CD4-positive, alpha-beta T cell (primary cell): ENCODE measurements at regions not wholly inside any gene's neighbourhood (a gene's known extent, or its start where the extent isn't known, plus 50 kb on each side); places are given as distances from the start of the nearest gene placed in this dataset.

Experiments used
- ATAC-seq: fragments of 200-7000 bp; cut with Tn5 transposase; one replicate; pipeline ENCODE4 v1.10.0; 2022; ENCODE audit warnings: mild to moderate bottlenecking; ENCODE audit not compliant: poor library complexity
- CTCF ChIA-PET: fragments of 350-600 bp; sonication (Branson Sonifier 250); formaldehyde crosslinking; loops from one replicate; lab custom pipeline; 2021; ENCODE audit warnings: antibody characterized with exemption, inconsistent platforms; lab: Charles Lee
- POLR2A ChIA-PET: fragments of 350-600 bp; sonication (Branson Sonifier 250); formaldehyde crosslinking; loops from one replicate; lab custom pipeline; 2021; ENCODE audit warnings: antibody characterized with exemption, inconsistent platforms; lab: Charles Lee
- DNase-seq, 14 experiments: peaks; one replicate each; pipeline ENCODE4 v3.0.0-alpha.2; 2013 to 2020; ENCODE audit warnings: mixed read lengths in 2 of 14
- H3K27ac ChIP-seq, 2 donors: one replicate each; pipeline versions ENCODE4 v1.5.1 to v1.7.0; 2013; ENCODE audit warnings: low read length in 2 of 2, low read depth in 1 of 2, mild to moderate bottlenecking in 1 of 2
- H3K27me3 ChIP-seq, 2 experiments: 1 replicate in 1 of 2; 2 replicates in 1 of 2; pipeline versions ENCODE4 v1.6.1 to v1.7.0; 2013; ENCODE audit warnings: low read length in 2 of 2, control low read depth in 1 of 2, mild to moderate bottlenecking in 1 of 2, moderate library complexity in 1 of 2; ENCODE audit not compliant: insufficient read depth in 2 of 2, control insufficient read depth in 1 of 2
- H3K36me3 ChIP-seq: one replicate; pipeline ENCODE4 v1.6.1; 2013; ENCODE audit warnings: low read length, control low read depth; ENCODE audit not compliant: insufficient read depth
- H3K4me1 ChIP-seq: one replicate; pipeline ENCODE4 v1.6.1; 2013; ENCODE audit warnings: low read length, control low read depth; ENCODE audit not compliant: insufficient read depth
- H3K4me3 ChIP-seq: one replicate; pipeline ENCODE4 v1.5.1; 2013; ENCODE audit warnings: mild to moderate bottlenecking, low read length, moderate library complexity
- H3K9me3 ChIP-seq, 2 experiments: 1 replicate in 1 of 2; 2 replicates in 1 of 2; pipeline versions ENCODE4 v1.6.1 to v1.7.0; 2013; ENCODE audit warnings: low read length in 2 of 2, mild to moderate bottlenecking in 2 of 2, control low read depth in 1 of 2, moderate library complexity in 1 of 2; ENCODE audit not compliant: control insufficient read depth in 1 of 2, insufficient read depth in 1 of 2
- H3K27ac Mint-ChIP-seq: one replicate; pipeline ENCODE4 v1.8.0; 2020; ENCODE audit warnings: mixed read lengths
- H3K27me3 Mint-ChIP-seq: one replicate; pipeline ENCODE4 v1.8.0; 2021; ENCODE audit warnings: mixed read lengths
- H3K36me3 Mint-ChIP-seq: one replicate; pipeline ENCODE4 v1.8.0; 2021; ENCODE audit warnings: low read depth, mixed read lengths
- H3K4me1 Mint-ChIP-seq: one replicate; pipeline ENCODE4 v1.8.0; 2021; ENCODE audit warnings: low read depth, mixed read lengths
- H3K4me3 Mint-ChIP-seq: one replicate; pipeline ENCODE4 v1.8.0; 2020; ENCODE audit warnings: mild to moderate bottlenecking, mixed read lengths
- H3K9me3 Mint-ChIP-seq: one replicate; pipeline ENCODE4 v1.8.0; 2020; ENCODE audit warnings: mixed read lengths
- intact Hi-C, 2 experiments: fragments of 100-400 bp; cut with DNase I in 1 of 2; cut with micrococcal nuclease in 1 of 2; formaldehyde crosslinking; loops; one replicate each; pipeline versions ENCODE4 v1.15.1 to v1.9.0; 2023 to 2025; cut with DNase I, micrococcal nuclease
- TF ChIP-seq, protein P1 (sequence below): fragments of 200-600 bp; IDR thresholded peaks from one replicate; pipeline ENCODE4 v1.8.0; 2022; ENCODE audit warnings: antibody characterized with exemption, mild to moderate bottlenecking

GRCh38 chr3:72248389-72248761 lies 463.4 kb upstream of the PROK2 start:
- no peaks in the 10 kb centered on the region for H3K9me3 ChIP-seq
- ChIA-PET POLR2A (no interaction called here), CTCF (no interaction called here)
- no peak for ATAC-seq
- Mint-ChIP-seq H3K27me3 (no peaks in the 10 kb centered on the region), H3K9me3 (no peaks in the 10 kb centered on the region), H3K4me1 (no peaks in the 10 kb centered on the region), H3K27ac (no peak overlapping the region), H3K36me3 (no peaks in the 10 kb centered on the region), H3K4me3 (no peak overlapping the region)
- H3K27ac ChIP-seq = no peak overlapping the region
- intact Hi-C loops = no loop called here
- no peak overlapping the region for H3K4me3 ChIP-seq
- TF ChIP-seq, protein P1, sequence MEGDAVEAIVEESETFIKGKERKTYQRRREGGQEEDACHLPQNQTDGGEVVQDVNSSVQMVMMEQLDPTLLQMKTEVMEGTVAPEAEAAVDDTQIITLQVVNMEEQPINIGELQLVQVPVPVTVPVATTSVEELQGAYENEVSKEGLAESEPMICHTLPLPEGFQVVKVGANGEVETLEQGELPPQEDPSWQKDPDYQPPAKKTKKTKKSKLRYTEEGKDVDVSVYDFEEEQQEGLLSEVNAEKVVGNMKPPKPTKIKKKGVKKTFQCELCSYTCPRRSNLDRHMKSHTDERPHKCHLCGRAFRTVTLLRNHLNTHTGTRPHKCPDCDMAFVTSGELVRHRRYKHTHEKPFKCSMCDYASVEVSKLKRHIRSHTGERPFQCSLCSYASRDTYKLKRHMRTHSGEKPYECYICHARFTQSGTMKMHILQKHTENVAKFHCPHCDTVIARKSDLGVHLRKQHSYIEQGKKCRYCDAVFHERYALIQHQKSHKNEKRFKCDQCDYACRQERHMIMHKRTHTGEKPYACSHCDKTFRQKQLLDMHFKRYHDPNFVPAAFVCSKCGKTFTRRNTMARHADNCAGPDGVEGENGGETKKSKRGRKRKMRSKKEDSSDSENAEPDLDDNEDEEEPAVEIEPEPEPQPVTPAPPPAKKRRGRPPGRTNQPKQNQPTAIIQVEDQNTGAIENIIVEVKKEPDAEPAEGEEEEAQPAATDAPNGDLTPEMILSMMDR = no peak
- no peak for DNase-seq
- no peaks in the 10 kb centered on the region for H3K27me3 ChIP-seq
- H3K4me1 ChIP-seq = no peaks in the 10 kb centered on the region
- no peaks in the 10 kb centered on the region for H3K36me3 ChIP-seq

DNA sequence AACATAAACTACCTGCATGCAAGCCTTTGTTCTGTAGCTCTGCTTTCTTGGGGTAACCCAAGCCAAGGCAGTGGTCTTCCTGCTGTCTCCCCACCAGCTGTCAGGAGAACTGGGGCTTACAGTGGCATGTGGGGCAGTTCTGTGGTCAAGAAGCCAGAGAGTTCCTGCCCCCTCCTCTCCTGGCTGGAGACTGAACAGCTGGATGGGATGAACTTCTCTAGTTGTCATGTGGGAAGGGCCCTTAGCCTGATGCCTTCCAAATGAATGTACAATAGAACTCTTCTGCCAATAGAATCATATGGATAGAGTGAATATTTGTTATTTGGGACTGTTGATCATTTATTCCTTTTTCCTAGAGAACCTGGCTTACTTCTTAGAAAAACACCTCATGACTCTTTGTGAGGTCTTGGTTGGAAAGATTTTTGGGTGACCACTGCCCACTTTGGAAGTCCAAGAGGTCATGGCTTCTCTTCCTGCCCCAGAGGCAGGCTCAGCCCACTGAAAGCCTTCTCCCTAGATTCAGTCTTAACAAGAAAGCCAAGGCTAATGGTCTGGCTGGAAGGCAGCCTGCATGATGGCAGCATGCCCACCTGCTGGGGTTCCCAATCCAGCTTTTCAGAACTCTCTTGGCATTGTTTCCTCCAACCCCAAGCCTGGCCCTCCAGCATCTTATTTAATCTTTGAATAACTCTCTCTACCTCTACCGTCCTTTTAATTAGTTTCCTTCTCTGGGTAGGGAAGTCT lies 462.9 kb upstream of the PROK2 start:
- Mint-ChIP-seq H3K36me3 (no peaks in the 10 kb centered on the region), H3K27ac (no peak overlapping the region), H3K4me1 (no peaks in the 10 kb centered on the region), H3K9me3 (no peaks in the 10 kb centered on the region), H3K27me3 (no peaks in the 10 kb centered on the region), H3K4me3 (no peak overlapping the region)
- no peak for ATAC-seq
- H3K4me3 ChIP-seq = no peak overlapping the region
- no peaks in the 10 kb centered on the region for H3K9me3 ChIP-seq
- no peaks in the 10 kb centered on the region for H3K4me1 ChIP-seq
- DNase-seq = no peak
- ChIA-PET CTCF (no interaction called here), POLR2A (no interaction called here)
- TF ChIP-seq, protein P1 = no peak
- H3K36me3 ChIP-seq = no peaks in the 10 kb centered on the region
- H3K27ac ChIP-seq = no peak overlapping the region
- intact Hi-C loops = no loop called here
- H3K27me3 ChIP-seq = no peaks in the 10 kb centered on the region

DNA sequence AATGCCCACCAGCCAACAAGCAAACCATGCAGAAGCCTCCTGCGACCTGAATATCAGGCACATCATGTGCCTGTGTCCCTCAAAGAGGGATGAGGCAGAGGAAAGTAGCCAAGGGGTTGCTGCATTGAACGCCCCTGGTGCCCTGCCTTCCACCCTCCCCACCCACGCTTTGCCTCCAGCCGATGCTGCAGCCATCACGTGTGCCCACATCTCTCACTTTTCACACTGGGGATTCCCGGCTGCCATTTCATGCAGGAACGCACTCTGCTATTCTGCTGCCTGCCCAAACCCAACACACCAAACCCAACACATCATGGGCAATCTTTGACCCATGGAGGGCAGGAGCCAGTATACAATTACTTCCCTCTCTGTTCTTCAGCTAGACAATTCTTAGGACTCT lies 462.2 kb upstream of the PROK2 start:
- Histone ChIP-seq H3K27ac (no peak overlapping the region), H3K4me3 (no peak overlapping the region), H3K9me3 (no peaks in the 10 kb centered on the region), H3K4me1 (no peaks in the 10 kb centered on the region), H3K27me3 (no peaks in the 10 kb centered on the region), H3K36me3 (no peaks in the 10 kb centered on the region)
- DNase-seq (no peak), ATAC-seq (no peak)
- Mint-ChIP-seq H3K9me3 (no peaks in the 10 kb centered on the region), H3K4me3 (no peak overlapping the region), H3K27me3 (no peaks in the 10 kb centered on the region), H3K4me1 (no peaks in the 10 kb centered on the region), H3K36me3 (no peaks in the 10 kb centered on the region), H3K27ac (no peak overlapping the region)
- ChIA-PET CTCF (no interaction called here), POLR2A (no interaction called here)
- TF ChIP-seq, protein P1 = no peak
- intact Hi-C loops = no loop called here
